Ovary (tissue), 7 donors: ENCODE measurements at regions not wholly inside any gene's neighbourhood (a gene's known extent, or its start where the extent isn't known, plus 50 kb on each side); places are given as distances from the start of the nearest gene placed in this dataset.

Experiments
- DNase-seq, 5 donors: peaks; one replicate each; pipeline ENCODE4 v3.0.0-alpha.2; 2019 to 2020
- H3K27ac ChIP-seq, 2 donors: fragments of 200-600 bp; one replicate each; pipeline versions ENCODE4 v1.5.1 to v1.8.0; 2019 to 2022
- H3K27me3 ChIP-seq: fragments of 200-600 bp; one replicate; pipeline ENCODE4 v1.8.0; 2022
- H3K36me3 ChIP-seq: fragments of 200-600 bp; sonication (generic); one replicate; pipeline ENCODE4 v1.5.1; 2019
- H3K4me1 ChIP-seq: one replicate; pipeline ENCODE4 v1.8.1; 2013; ENCODE audit warnings: mild to moderate bottlenecking, moderate library complexity; ENCODE audit not compliant: insufficient read depth
- H3K4me3 ChIP-seq: fragments of 200-600 bp; sonication (generic); one replicate; pipeline ENCODE4 v1.5.1; 2017
- H3K9me3 ChIP-seq, 2 donors: fragments of 200-600 bp in 1 of 2; sonication (generic) in 1 of 2; one replicate each; pipeline versions ENCODE4 v1.5.1 to v1.8.1; 2013 to 2019; ENCODE audit warnings: mild to moderate bottlenecking in 1 of 2, moderate library complexity in 1 of 2
- EP300 ChIP-seq: sonication (generic); formaldehyde crosslinking; IDR thresholded peaks from one replicate; pipeline ENCODE4 v1.6.1; 2017; ENCODE audit warnings: antibody characterized with exemption
- POLR2A ChIP-seq: fragments of 450-650 bp; IDR thresholded peaks from one replicate; pipeline ENCODE4 v1.6.1; 2017; ENCODE audit warnings: antibody characterized with exemption, mild to moderate bottlenecking, moderate library complexity
- WGBS, 3 donors: extraction: QIAGEN DNeasy Blood & Tissue Kit in 1 of 3; methylation state at CpG; one replicate each; pipeline versions ENCODE4 v1.1.5 to v1.1.7; 2013 to 2017; 5-methylcytosine and 5-hydroxymethylcytosine counted together
- intact Hi-C, 4 donors: fragments of 100-400 bp; cut with DNase I; formaldehyde crosslinking; loops; one replicate each; pipeline versions ENCODE4 v1.11.0 to v1.15.1; 2022 to 2023
- TF ChIP-seq, protein P1 (sequence below), 3 donors: fragments of 450-650 bp in 2 of 3; fragments of 200-600 bp in 1 of 3; IDR thresholded peaks; one replicate each; pipeline versions ENCODE4 v1.5.1 to v1.8.0; 2016 to 2022; ENCODE audit warnings: antibody characterized with exemption in 3 of 3, mild to moderate bottlenecking in 1 of 3
- donor health status: DM: no; HTN: no; CAD: no; lungs with moderate emphysema.
- donor health status: DM: no; HTN: no; CAD: no.
- donor health status: Bipolar disorder and iron deficiency.
- donor health status: DM: no; HTN: no; CAD: no.
- donor health status: DM: yes; HTN: yes; CAD: no.

GRCh38 chr20:22909436-22909835 lies 125.7 kb upstream of the SSTR4 start:
- no peak overlapping the region for H3K27ac ChIP-seq
- H3K4me3 ChIP-seq = no peak overlapping the region
- no peaks in the 10 kb centered on the region for H3K36me3 ChIP-seq
- H3K9me3 ChIP-seq = no peaks in the 10 kb centered on the region
- intact Hi-C loops = no loop called here
- TF ChIP-seq EP300 (no peak), POLR2A (no peak)
- TF ChIP-seq, protein P1, sequence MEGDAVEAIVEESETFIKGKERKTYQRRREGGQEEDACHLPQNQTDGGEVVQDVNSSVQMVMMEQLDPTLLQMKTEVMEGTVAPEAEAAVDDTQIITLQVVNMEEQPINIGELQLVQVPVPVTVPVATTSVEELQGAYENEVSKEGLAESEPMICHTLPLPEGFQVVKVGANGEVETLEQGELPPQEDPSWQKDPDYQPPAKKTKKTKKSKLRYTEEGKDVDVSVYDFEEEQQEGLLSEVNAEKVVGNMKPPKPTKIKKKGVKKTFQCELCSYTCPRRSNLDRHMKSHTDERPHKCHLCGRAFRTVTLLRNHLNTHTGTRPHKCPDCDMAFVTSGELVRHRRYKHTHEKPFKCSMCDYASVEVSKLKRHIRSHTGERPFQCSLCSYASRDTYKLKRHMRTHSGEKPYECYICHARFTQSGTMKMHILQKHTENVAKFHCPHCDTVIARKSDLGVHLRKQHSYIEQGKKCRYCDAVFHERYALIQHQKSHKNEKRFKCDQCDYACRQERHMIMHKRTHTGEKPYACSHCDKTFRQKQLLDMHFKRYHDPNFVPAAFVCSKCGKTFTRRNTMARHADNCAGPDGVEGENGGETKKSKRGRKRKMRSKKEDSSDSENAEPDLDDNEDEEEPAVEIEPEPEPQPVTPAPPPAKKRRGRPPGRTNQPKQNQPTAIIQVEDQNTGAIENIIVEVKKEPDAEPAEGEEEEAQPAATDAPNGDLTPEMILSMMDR (IDR thresholded peaks at IDR 0.05) = no peak
- no peak for DNase-seq
- peaks cover 7% of the 10 kb centered on the region for H3K4me1 ChIP-seq
- no peaks in the 10 kb centered on the region for H3K27me3 ChIP-seq

GRCh38 chr20:22910287-22910852 lies 124.7 kb upstream of the SSTR4 start:
- intact Hi-C loops = no loop called here
- no peaks in the 10 kb centered on the region for H3K9me3 ChIP-seq
- H3K4me1 ChIP-seq = peaks cover 4% of the 10 kb centered on the region
- no peaks in the 10 kb centered on the region for H3K27me3 ChIP-seq
- no peak for TF ChIP-seq POLR2A
- TF ChIP-seq, protein P1 (IDR thresholded peaks at IDR 0.05) = no peak
- no peak for TF ChIP-seq EP300
- no peak for DNase-seq
- no peak overlapping the region for H3K4me3 ChIP-seq
- H3K36me3 ChIP-seq = no peaks in the 10 kb centered on the region
- WGBS, 3 donors = 80 to 84% (median 82%) methylated on average over 7 of the region's 7 CpGs
- H3K27ac ChIP-seq = no peak overlapping the region

DNA sequence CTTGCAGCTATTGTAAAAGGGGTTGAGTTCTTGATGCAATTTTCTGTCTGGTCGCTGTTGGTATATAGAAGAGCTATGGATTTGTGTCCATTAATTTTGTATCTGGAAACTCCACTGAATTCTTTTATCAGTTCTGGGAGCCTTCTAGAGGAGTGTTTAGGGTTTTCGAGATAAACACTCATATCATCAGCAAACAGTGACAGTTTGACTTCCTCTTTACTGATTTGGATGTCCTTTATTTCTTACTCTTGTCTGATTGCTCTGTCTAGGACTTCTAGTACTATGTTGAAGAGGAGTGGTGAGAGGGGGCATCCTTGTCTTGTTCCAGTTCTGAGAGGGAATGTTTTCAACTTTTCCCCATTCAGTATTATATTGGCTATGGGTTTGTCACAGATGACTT lies 120.8 kb upstream of the SSTR4 start:
- intact Hi-C loops = no loop called here
- Histone ChIP-seq H3K27me3 (no peaks in the 10 kb centered on the region), H3K36me3 (no peaks in the 10 kb centered on the region), H3K4me1 (no peaks in the 10 kb centered on the region), H3K4me3 (no peak overlapping the region), H3K9me3 (no peaks in the 10 kb centered on the region), H3K27ac (no peak overlapping the region)
- TF ChIP-seq EP300 (no peak), POLR2A (no peak)
- TF ChIP-seq, protein P1 (IDR thresholded peaks at IDR 0.05) = no peak
- WGBS, 3 donors = 88 to 90% (median 90%) methylated on average over 2 of the region's 2 CpGs
- DNase-seq = no peak

DNA sequence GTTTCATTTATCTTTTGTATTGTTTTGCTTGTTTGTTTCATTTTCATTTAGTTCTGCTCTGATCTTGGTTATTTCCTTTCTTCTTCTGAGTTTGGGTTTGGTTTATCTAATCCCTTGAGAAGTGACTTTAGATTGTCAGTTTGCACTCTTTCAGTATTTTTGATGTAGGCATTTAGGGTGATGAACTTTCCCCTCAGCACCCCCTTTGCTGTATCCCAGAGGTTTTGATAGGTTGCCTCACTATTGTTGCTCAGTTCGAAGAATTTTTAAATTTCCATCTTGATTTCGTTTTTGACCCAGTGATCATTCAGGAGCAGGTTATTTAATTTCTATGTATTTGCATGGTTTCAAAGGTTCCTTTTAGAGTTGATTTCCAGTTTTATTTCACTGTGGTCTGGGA lies 119.6 kb upstream of the SSTR4 start:
- Histone ChIP-seq H3K36me3 (no peaks in the 10 kb centered on the region), H3K27me3 (no peaks in the 10 kb centered on the region), H3K4me1 (no peaks in the 10 kb centered on the region), H3K27ac (no peak overlapping the region), H3K4me3 (no peak overlapping the region), H3K9me3 (no peaks in the 10 kb centered on the region)
- intact Hi-C loops = no loop called here
- WGBS, 3 donors = 87 to 96% (median 91%) methylated on average over 2 of the region's 2 CpGs
- DNase-seq = no peak
- TF ChIP-seq, protein P1 (IDR thresholded peaks at IDR 0.05) = no peak
- no peak for TF ChIP-seq EP300
- no peak for TF ChIP-seq POLR2A
